SK-N-SH (cell line): ENCODE measurements at regions not wholly inside any gene's neighbourhood (a gene's known extent, or its start where the extent isn't known, plus 50 kb on each side); places are given as distances from the start of the nearest gene placed in this dataset.

Experiments used
- CHD2 ChIP-seq: fragments of 150-350 bp; IDR thresholded peaks from 2 replicates; pipeline ENCODE4 v1.6.1; 2018; ENCODE audit warnings: low read length; ENCODE audit not compliant: partially characterized antibody
- POLR2AphosphoS5 ChIP-seq: IDR thresholded peaks from 2 replicates; pipeline ENCODE4 v1.6.1; 2012; ENCODE audit warnings: low read depth, low read length

GRCh38 chr10:61600399-61600798 is 62.3 kb upstream of the CABCOCO1 start:
- TF ChIP-seq POLR2AphosphoS5: no peak
- TF ChIP-seq CHD2: no peak
